ENCODE measurements at regions not wholly inside any gene's neighbourhood (a gene's known extent, or its start where the extent isn't known, plus 50 kb on each side); places are given as distances from the start of the nearest gene placed in this dataset.
"Not testable (repeated sequence)": the region's sequence is repeated elsewhere in the genome, so short reads cannot be mapped to it uniquely, and the experiment has no call there.

DNA sequence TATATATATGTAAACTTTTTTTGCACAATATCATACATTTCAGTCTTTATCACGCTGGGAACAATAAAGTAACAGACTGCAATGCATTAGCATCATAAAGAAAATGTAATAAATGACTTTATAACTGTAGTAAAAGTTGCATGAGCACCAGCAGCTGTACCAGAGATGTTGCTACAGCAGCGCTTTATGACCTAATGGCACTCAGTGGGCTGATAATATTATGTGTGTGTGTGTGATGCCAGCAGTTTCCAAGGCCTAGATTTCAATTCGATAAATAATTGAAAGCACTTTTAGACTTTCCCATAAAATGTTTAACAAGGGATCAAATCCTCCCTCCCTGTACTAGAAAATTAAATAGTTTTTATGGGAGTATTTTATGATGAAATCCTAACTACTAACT lies 367.6 kb upstream of the AGA start:
- no peak for DNase-seq

DNA sequence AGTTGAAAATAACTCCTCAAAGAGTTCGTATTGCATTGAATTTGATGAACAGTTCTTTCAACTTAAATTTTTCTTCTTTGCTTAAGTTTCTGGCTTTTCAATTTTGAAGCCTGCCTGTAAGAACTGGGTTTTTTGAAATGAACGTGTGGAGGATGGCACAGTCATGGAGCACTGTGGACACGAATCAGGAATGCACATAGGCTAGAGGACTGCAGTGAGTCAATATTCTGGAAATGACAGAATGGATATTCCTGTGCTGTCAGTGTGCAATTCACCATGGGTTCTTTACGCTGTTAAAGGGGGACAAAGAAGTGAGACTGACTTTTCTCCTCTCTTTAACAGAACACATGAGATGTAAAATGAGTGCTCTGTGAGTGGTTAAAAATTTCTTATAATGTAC lies 368.0 kb upstream of the AGA start:
- DNase-seq: no peak

DNA sequence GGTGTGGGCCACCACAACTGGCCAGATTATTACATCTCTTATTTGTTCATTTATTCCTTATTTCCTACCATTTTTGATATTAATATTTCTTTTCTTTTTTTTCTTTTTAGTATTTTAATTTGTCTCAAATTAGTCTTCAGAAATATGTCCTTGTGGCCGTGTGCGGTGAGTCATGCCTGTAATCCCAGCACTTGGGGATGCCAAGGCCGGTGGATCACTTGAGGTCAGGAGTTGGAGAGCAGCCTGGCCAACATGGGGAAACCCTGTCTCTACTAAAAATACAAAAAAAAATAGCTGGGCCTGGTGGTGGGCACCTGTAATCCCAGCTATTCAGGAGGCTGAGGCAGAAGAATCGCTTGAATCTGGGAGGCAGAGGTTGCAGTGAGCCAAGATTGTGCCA lies 376.2 kb upstream of the AGA start:
- DNase-seq: not testable (repeated sequence)

DNA sequence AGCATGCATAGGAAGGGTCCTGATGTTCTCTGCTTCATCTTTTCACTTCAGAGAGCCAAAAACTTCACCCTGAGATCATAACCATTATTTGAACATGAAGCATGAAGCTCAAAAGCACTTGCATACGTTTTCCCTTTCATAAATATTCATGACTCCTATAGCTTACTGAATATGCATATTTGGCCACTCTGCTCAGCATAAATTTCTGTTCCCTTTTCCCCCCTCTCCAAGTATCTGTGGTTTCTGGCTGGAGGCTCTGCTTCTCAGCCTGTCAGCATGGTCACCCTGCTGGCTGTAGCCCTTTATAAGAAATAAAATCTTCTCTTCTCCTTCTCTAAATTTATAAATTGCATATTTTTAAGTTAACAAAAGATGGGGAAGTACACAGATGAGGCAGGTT lies 384.7 kb upstream of the AGA start:
- no peak for DNase-seq

DNA sequence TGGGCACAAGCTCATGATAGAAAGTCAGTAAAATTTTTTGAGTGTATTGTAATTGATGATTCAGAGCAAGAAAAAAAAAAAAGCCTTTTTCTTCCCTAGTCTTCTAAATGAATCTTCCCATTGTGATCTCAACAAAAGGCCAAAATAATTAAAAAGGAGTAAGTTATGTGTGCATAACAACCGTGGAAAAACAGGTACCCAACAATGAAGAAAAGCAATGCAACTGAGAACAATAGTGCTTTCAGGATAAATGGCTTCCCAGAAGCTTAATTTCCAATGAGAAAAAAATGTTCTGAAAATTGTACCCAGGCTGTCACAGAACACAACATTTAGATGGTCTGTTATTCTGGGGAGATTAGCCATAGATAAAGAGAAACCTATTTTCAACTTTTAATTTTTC lies 399.0 kb upstream of the AGA start:
- DNase-seq: no peak

DNA sequence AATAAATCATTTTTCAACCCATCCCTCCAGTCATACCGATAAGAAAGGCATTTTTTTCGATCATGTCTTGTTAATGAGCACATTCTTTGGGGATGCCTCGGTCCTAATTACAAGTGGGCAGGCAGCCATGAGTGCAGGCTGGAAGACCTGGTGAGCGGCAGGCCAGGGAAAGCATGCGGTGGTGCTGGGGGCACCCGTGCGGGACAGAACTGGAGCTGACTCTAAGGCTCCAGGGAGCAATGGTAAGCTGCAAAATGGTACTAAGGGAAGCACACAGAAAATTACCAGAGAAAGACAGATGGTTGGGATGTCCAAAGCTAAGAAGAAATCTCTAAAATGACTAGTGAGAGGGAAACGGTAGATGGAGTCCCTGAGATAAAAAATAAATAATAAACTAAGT lies 411.0 kb upstream of the AGA start:
- no peak for DNase-seq

DNA sequence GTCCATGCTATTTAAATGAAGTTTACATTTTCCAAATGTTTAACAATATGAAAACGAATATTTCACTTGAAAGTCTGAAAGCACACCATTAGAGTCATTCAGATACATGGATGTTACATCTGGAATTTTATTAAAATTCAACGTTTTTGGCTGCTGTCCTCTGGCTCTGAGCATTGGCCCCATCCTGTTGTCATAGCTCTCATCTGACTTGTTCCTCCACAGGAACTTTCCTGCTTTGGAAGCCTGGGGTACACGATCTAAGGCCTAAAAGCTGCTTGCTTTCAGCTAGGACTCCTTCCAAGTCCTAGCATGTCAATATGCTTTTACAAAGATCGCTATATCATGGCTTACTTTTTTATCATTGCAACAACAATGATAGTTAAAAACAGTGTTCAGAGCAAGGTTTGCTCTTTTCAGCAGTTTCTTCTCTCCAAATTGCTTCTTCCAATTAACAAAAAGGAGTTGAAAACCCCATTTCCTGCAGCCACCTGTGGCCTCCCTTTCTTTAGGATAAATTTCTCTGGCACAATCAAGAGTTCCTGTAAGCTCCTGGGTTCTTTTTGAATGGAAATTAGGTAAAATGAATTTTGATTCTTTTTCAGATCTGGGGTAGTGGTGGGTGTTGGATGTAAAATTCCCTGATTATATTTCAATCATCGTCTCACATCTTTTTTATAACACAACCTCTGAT lies 413.4 kb upstream of the AGA start:
- DNase-seq: no peak

DNA sequence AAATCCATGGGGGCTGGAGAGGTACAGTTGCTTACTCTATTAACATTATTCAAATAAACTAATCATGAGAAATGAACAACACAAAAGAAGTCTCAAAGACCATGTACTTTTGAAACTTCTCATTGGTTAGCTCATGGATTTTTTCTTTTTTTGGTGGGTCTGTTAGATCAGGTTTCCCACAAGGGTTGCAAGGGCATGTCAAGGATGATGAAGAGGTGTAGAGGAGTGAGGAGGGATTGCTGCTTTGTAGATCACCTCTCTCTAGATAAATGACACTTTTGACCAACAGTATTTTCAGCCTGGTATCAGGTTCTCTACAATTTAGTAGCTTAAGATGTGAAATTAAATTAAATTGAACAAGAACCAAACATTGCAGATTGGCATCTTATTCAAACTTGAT lies 417.9 kb upstream of the AGA start:
- no peak for DNase-seq

DNA sequence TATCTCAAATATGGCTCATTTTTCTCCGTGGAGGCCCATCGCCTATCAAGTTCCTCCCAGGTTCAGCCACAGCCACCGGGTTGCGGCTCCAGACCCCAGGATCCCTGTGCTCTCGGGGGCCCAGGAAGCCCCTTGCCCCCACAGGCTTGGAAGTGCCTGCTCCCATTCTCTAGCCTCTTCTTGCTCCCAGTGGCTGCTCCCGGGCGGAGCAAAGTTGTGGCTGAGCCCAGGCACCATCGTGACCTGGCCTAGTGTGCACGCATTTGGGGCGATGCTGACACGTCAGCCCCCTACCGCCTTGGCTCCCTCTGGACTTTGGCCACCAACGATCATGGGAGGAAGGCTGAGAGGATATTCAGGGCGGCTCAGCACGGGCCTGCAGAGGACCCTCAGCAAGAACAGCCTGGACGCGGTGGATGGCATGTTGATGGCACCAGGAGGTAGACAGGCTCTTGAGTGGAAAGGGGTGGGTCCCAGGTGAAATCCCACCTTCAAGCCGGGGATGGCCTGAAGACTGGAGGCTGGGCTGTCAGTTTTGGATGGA lies 419.4 kb upstream of the AGA start:
- DNase-seq: no peak

DNA sequence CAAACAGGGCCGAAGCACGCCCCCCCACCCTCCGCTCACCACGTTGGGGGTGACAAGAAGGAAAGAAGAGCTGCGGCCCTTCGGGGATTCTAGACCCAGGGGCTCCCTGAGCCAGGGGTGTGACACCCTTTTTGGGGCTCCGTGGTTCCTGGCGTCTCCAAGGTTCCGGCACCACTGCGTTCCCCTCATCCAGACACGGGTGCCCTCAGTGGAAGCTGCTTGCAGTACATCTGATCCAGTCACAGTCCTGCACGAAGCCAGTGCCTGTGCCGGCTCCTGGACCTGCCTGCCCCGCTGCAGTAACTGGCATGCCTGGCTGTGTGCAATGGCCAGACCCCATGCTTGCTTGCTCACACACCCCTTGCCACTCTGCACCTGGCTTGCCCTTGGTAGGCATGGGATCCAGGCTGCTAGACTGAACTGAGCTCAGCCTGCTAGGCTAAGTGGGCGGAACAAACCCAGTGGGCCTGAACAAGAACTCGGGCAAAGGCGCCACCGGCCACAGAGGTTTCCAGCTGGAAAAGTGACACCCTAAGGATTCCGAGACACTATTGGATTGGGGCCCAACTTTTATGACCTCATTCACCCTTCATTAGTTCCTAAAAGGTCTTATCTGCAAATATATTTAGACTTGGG lies 420.4 kb upstream of the AGA start:
- no peak for DNase-seq

DNA sequence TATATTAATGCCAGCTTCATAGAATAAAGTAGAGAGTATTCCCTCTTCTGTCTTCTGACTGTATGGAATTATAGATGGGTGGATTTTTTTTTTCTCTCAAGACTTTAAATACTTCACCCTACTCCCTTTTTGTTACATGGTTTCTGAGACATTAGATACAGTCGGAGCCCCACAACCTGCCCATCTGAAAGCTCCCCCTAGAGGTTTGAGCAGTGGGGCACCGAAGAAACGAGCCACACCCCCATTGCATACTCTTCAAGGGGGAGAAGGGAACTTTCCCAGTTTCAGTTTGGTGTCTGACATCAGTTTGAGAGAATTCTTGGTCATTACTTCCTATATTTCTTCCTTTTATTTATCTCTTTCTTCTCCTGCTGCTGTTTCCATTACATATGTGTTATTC lies 437.6 kb upstream of the AGA start:
- no peak for DNase-seq

DNA sequence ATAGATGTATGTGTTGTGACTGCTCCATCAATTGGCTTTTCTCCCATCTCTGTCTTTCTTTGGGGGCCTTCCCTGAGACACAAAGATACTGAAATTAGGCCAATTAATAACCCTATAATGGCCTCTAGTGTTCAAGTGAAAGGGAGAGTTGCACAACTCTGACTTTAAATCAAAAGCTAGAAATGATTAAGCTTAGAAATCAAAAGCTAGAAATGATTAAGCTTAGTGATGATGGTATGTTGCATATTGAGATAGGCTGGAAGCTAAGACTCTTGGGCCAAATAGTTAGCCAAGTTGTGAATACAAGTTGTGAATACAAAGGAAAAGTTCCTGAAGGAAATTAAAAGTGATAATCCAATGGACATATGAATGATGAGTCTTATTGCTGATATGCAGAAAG lies 452.9 kb upstream of the AGA start:
- no peak for DNase-seq

DNA sequence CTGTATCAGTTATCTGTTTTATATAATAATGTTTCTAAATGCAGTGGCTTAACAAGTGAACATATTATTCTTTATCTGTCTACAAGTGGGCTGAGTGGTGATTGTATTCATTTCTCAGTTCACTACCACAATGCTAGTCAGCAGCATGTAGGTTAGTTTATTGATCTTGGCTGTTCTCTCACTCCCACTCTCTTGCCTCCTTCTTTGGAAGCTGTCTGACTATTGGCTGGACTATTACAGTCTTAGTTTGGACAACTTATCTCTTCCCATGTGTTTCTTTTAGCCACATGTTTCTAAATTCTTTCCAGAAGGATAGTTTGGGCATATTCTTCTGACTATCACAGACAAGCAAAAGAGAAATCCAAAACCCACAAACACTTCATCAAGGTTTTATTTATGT lies 459.5 kb upstream of the AGA start:
- no peak for DNase-seq

DNA sequence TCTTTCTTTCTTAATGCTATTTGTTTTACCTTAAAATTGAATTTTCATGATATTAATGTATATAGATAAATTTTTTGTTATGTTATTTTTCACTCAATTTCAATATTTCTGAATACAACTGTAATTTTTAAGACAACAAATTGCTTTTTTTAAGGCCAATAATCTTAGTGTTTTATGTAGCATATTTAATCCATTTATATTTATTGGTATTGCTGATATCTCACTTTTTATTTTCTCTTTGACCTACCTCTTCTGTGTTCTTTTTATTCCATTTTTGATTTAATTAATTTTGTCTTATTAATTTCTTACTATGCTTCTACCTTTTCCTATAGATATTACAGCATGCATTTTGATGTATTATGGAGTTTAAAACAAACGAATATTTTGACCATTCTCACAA lies 460.1 kb upstream of the AGA start:
- no peak for DNase-seq

DNA sequence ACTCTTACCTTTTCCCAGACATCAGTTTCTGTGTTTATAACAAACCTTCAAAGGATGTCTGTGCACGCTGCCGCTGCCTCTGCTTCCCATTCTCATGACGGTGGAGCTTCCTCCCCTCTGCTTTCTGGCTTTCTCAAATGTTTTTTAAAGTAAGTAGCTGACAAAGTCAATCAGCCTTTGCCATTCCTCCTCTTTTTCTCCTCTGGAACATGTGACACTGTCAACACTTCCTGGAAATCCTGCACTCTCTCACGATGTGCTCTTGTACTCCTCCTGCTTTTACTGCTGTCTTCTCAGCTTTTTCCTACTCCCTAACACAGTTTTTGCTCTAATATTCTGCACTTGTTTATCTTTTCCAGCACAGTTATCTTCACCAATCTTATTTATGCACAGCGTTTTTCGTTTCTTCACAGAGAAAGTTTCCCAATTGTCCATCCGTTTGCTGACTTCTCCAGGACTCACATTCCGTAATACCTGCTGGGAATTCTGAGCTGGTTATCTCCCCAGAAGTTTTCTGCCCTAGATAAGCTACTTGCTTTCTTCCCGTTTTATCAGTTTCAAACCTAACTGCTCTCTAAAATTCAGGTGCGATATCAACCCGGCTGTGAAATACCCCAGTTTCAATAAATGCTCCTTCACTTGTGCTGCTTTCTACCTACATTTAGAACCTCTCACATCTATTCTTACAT lies 465.6 kb upstream of the AGA start:
- no peak for DNase-seq

DNA sequence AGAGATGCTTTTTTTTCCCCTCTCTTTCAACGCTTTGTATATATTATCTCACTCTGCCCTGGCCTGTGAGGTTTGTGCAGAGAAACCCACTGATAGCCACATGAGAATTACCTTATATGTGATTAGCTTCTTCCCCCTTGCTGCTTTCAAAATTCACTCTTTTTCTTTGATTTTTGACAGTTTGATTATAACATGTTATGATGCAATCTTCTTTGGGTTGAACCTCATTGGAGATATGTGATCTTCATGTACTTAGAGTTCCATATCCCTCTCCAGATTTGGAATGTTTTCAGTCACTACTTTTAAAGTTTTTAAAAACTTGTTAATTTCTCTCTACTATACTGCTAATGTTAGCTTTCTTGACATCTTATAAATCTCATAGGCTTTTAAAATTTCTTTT lies 479.5 kb upstream of the AGA start:
- no peak for DNase-seq

DNA sequence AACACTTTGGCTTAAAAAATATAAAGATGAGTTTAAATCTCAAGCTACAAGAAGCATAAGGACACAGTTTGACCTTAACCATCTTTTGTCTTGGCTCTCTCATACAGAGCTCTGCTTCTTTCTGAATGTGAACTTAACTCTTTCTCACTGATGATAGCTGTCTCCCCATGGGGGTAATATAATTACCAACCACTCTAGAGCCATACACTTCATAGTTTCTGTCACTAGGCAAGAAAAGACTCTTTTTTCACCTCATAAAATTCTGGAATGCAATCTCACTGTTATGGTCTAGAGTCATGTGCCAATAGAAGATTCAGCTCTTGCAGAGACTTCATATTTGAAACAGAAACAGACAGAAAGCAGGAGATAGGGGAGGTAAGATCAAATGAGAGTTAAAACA lies 481.7 kb upstream of the AGA start:
- no peak for DNase-seq

DNA sequence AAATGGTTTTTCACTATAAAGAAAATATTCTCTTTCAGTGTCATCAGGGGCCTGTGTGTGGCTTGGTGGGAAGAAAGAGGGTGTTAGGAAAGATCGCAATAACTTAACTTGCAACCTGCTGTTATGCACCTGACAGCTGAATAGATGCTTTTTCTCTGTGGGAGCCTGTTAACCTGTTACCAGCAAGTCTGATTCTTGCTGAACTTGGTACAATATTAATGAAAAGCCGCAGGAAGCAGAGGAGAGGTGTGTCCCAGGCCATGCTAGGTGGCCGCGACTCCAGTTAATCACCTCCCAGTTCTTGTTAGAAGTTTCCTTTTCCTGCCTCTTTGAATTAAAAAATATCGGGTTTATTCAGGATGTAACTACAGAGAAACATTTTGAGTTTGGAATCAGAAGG lies 494.8 kb upstream of the AGA start:
- no peak for DNase-seq

DNA sequence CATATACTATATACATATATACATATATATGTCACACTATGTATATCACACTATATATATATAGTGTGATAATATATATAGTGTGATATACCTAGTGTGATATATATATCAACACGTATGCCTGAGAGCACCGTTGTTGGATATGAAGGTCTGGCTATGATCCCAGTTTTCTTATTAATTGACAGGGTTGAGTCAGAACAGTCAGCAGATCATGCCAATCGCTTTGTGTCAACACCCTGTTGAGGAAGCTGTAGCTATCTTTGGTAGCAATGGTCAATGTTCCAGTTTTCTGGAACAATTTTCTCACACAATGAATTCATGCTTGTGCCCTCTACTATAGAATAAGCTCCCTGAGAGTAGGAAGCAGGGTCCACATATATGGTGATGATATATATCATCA lies 496.0 kb upstream of the AGA start:
- no peak for DNase-seq

DNA sequence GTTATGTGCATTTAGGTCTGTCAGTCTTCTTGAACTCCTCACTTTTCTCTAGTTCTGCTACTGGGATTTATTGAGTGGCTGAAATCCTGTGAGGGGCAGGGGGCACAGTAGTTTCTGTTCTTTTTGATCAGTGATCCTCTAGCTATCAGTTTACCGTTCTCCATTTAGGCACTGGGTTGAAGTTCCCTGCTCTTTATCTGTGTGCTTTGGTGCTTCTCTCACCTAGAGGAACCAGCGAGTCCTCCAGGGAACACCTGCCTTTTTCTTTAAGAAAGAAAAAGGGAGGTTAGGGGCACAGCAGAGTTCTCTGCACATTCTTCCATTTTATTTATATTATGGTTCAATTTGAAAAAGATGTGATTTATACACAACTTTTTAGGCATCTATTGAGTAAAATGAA lies 503.0 kb upstream of the AGA start:
- DNase-seq: no peak

DNA sequence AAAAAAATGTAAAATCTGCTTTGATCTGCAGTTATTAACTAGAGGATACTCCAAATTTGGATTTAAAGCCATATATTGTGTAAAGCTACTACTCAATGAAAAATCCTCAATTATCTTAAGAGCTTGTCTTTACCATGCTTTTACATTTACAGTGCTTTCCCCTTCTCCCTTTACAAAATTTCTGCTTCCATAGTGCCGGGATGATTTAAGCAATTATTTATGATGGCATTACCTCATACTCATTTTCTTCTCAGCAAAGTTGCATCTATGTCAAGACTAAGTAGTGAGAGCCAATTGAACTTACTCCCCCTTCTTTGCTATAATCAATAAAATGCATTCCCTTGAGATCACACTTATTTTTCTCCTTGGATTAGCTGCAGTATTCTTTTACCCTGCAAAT lies 505.4 kb upstream of the AGA start:
- no peak for DNase-seq

DNA sequence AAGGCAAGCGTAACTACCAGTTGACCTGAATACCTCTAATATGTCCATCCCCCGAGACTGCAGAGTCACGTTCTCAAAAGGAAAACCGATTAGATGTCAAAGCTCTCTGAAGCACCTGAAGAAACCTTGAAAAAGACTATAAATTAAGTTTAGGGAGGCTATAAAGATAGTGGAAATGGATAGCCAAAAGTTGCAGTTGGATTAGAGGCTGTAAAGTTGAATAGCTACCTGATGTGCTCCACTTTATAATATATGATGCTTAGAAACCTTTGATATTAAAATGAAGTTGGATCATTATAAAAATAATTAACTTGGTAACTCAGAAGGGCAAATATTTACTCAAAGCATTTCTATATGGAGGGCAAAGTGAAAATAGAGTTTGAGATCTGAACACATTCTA lies 506.6 kb upstream of the AGA start:
- DNase-seq: no peak

DNA sequence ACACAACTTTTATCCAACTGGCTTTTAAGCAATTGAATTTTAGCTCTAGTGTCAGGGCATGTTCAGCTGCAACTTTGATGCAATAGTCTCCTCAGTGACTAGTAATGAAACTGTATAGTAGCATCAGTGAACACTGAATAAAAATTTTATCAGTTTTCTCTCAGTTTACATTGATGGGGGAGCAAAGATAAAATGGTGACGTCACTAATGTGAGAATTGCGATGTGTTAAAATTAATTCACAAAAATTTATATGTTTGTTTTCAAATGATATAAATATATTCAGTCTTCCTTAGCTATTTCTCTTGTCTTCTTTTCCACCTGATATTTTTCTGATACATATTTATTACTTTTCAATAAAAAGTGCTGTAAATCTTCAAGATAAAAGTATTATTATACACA lies 508.8 kb upstream of the AGA start:
- no peak for DNase-seq

DNA sequence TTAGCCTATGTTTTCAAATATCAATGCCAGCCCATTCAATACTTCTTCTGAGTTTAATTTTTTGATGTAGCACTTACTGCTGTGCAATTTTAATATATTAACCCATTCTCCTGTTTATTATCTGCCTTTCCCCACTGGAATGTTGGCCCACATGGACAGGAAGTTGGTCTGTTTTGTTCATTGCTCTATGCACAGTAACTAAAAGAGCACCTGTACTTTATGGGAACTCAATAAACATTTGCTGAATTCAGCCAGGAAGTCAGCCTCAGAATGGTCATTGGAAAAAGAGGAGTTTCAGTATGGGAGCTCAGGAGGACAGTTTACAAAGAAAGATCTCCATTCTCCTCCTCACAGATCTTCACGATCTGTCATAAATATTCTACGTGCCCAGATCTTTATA lies 510.5 kb upstream of the AGA start:
- no peak for DNase-seq
